Lower leg skin (tissue), 4 donors: ENCODE measurements at regions not wholly inside any gene's neighbourhood (a gene's known extent, or its start where the extent isn't known, plus 50 kb on each side); places are given as distances from the start of the nearest gene placed in this dataset.

Experiments used
- DNase-seq, 2 donors: peaks; one replicate each; pipeline ENCODE4 v3.0.0-alpha.2; 2019; ENCODE audit warnings: low spot score in 2 of 2
- H3K4me3 ChIP-seq: fragments of 200-600 bp; sonication (generic); 2 replicates; pipeline ENCODE4 v1.5.1; 2017; ENCODE audit warnings: mild to moderate bottlenecking, low read depth; ENCODE audit not compliant: poor library complexity, severe bottlenecking
- CTCF ChIP-seq, 3 donors: fragments of 450-650 bp; IDR thresholded peaks; one replicate each; pipeline ENCODE4 v1.5.1; 2016; ENCODE audit warnings: antibody characterized with exemption in 3 of 3, mild to moderate bottlenecking in 3 of 3, moderate library complexity in 2 of 3
- POLR2A ChIP-seq, 2 donors: fragments of 450-650 bp; IDR thresholded peaks; one replicate each; pipeline ENCODE4 v1.6.1; 2016 to 2017; ENCODE audit warnings: antibody characterized with exemption in 2 of 2, mild to moderate bottlenecking in 1 of 2, moderate library complexity in 1 of 2
- WGBS, 2 donors: methylation state at CpG; one replicate each; pipeline ENCODE4 v1.1.5; 2018; 5-methylcytosine and 5-hydroxymethylcytosine counted together
- intact Hi-C: fragments of 100-400 bp; cut with DNase I; formaldehyde crosslinking; loops from one replicate; pipeline ENCODE4 v1.15.0; 2023; ENCODE audit warnings: low total_unique reads

DNA sequence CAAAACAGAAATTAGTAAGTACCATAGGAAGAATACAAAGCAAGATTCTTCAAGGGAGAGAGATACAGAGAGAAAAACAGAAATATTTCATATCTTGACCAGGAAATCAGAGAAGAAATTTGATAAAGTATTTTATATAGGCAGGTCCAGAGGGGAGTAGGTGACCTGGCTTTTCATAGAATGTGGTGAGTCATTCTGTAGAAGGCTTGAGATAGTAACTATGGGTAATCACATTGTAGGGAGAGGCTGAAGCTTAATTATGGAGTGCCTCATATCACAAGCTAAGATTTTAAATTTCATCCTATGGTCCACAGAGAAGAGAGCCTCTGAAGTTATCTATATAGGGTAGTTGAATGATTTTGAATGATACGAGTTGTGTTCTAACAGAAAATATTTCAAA lies 195.0 kb upstream of the CYRIA start:
- intact Hi-C loops = no loop called here
- no peak for TF ChIP-seq POLR2A (IDR thresholded peaks at IDR 0.05)
- TF ChIP-seq CTCF (IDR thresholded peaks at IDR 0.05) = no peak
- 81 to 85% methylated on average over 1 of the region's 1 CpG for WGBS, 2 donors
- DNase-seq = no peak
- no peak overlapping the region for H3K4me3 ChIP-seq

- DNase-seq = no peak
- intact Hi-C loops = no loop called here
- no peak for TF ChIP-seq POLR2A (IDR thresholded peaks at IDR 0.05)
- TF ChIP-seq CTCF (IDR thresholded peaks at IDR 0.05) = no peak
- WGBS, 2 donors = 95% methylated on average over 19 to 22 of the region's 22 CpGs
- no peak overlapping the region for H3K4me3 ChIP-seq
These were observed 189.5 kb upstream of the CYRIA start for GRCh38 chr2:16855183-16855582.

GRCh38 chr2:16853088-16853487 lies 187.5 kb upstream of the CYRIA start:
- WGBS, 2 donors = 77 to 80% methylated on average over 4 of the region's 4 CpGs
- DNase-seq = no peak

DNA sequence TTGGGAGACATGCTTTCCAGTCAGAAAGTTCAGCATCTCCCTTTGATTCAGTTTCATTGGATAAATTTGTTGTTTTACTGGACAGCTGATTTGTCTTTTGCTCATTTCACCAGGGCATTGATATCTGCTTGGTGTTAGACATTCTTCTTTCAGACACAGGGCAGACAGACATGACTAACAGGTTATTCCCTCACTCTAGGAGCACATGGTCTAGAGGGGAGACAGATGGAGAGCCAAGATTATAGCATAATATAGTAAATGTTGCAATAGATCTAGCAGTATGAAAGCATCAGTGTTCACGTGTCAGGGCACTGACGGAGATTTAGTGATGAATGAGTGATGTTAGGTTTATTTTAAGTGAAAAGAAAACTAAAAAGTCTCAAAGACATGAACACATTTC lies 187.0 kb upstream of the CYRIA start:
- intact Hi-C loops = no loop called here
- TF ChIP-seq POLR2A (IDR thresholded peaks at IDR 0.05) (no peak), CTCF (IDR thresholded peaks at IDR 0.05) (no peak)
- H3K4me3 ChIP-seq = no peak overlapping the region
- 90 to 92% methylated on average over 2 of the region's 2 CpGs for WGBS, 2 donors
- DNase-seq = no peak

More at GRCh38 chr2:16853088-16853487, 187.5 kb upstream of the CYRIA start:
- no peak overlapping the region for H3K4me3 ChIP-seq
- TF ChIP-seq CTCF (IDR thresholded peaks at IDR 0.05) (no peak), POLR2A (IDR thresholded peaks at IDR 0.05) (no peak)
- intact Hi-C loops = no loop called here

DNA sequence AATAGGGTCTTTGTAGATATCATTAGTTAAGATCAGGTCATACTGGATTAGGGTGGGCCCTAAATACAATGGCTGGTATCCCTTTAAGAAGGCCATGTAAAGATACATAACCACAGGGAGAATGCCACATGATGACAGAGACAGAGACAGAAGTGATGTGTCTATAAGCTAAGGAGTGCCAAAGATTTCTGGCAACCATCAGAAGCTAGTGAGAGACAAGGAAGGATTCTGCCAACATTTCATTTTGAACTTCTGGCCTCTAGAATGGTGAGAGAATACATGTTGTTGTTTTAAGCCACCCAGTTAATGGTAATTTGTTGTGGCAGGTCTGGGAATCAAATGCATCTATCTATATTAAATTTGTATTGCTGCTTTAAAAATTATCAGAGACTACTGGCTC lies 185.5 kb upstream of the CYRIA start:
- TF ChIP-seq POLR2A (IDR thresholded peaks at IDR 0.05) = no peak
- no peak for TF ChIP-seq CTCF (IDR thresholded peaks at IDR 0.05)
- DNase-seq = no peak
- intact Hi-C loops = no loop called here

DNA sequence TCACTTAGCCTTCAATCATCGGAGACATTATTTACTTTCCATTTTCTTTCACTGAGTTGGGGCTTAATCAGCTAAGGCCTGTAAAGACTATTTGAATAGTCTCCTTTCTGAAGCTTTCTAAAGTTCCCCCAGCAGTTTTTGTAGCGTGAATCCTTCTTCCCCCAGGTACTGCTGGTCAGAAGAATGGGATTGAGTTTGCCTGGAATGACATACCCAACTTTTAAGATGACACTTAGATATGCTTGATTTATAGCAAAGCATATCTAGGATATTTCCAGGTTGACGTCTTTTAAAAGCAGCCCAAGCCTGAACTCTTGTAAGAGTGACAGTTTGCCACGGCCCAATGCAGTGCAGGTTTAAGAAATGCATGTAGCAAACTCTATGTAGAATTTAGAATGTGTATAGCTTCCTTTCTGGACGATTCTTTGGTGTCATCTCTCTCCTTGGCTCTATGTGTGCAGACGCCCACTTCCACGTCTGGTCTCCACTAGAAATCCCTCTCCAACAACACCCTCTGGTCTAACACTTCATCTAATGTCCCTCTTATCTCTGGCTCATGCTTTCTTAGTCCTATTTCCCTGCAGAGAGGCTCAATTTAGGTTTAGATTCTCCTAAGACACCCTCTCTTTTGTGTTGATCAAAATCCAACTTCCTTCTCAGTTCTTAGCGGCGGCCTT lies 175.0 kb upstream of the CYRIA start:
- 72 to 73% methylated on average over 9 of the region's 9 CpGs for WGBS, 2 donors
- TF ChIP-seq POLR2A (IDR thresholded peaks at IDR 0.05) (no peak), CTCF (IDR thresholded peaks at IDR 0.05) (no peak)
- DNase-seq = no peak
- no peak overlapping the region for H3K4me3 ChIP-seq
- intact Hi-C loops = no loop called here

More for the DNA sequence above, 185.5 kb upstream of the CYRIA start:
- no peak overlapping the region for H3K4me3 ChIP-seq
